Upper lobe of right lung (tissue), 1 donor: ENCODE measurements at regions not wholly inside any gene's neighbourhood (a gene's known extent, or its start where the extent isn't known, plus 50 kb on each side); places are given as distances from the start of the nearest gene placed in this dataset.

ENCODE experiments used
- ATAC-seq: fragments of 200-7000 bp; cut with Tn5 transposase; one replicate; pipeline ENCODE4 v1.9.1; 2020; ENCODE audit warnings: mild to moderate bottlenecking, moderate library complexity
- DNase-seq: peaks from one replicate; pipeline ENCODE4 v3.0.0-alpha.2; 2020
- H3K27ac ChIP-seq: fragments of 200-600 bp; one replicate; pipeline ENCODE4 v1.8.0; 2022
- H3K27me3 ChIP-seq: fragments of 200-600 bp; one replicate; pipeline ENCODE4 v1.8.0; 2022; ENCODE audit warnings: mild to moderate bottlenecking
- H3K36me3 ChIP-seq: fragments of 200-600 bp; one replicate; pipeline ENCODE4 v1.8.0; 2022
- H3K4me1 ChIP-seq: fragments of 200-600 bp; one replicate; pipeline ENCODE4 v1.8.0; 2022
- H3K4me3 ChIP-seq: fragments of 200-600 bp; one replicate; pipeline ENCODE4 v1.8.0; 2022; ENCODE audit warnings: mild to moderate bottlenecking
- H3K9me3 ChIP-seq: fragments of 200-600 bp; one replicate; pipeline ENCODE4 v1.8.0; 2022
- CTCF ChIP-seq: fragments of 200-600 bp; IDR thresholded peaks from one replicate; pipeline ENCODE4 v1.8.0; 2022; ENCODE audit warnings: antibody characterized with exemption
- intact Hi-C: fragments of 100-400 bp; cut with DNase I; formaldehyde crosslinking; loops from one replicate; pipeline ENCODE4 v1.11.0; 2022
- donor health status: DM: no; HTN: yes; CAD: no; lungs with severe emphysema.

GRCh38 chr7:25371972-25372371, 143.7 kb upstream of the NPVF start:
- Histone ChIP-seq H3K27me3 (no peaks in the 10 kb centered on the region), H3K27ac (no peak overlapping the region), H3K36me3 (no peaks in the 10 kb centered on the region), H3K4me3 (no peak overlapping the region), H3K9me3 (no peaks in the 10 kb centered on the region), H3K4me1 (no peaks in the 10 kb centered on the region)
- ATAC-seq (no peak), DNase-seq (no peak)
- intact Hi-C loops: no loop called here
- TF ChIP-seq CTCF: no peak

DNA sequence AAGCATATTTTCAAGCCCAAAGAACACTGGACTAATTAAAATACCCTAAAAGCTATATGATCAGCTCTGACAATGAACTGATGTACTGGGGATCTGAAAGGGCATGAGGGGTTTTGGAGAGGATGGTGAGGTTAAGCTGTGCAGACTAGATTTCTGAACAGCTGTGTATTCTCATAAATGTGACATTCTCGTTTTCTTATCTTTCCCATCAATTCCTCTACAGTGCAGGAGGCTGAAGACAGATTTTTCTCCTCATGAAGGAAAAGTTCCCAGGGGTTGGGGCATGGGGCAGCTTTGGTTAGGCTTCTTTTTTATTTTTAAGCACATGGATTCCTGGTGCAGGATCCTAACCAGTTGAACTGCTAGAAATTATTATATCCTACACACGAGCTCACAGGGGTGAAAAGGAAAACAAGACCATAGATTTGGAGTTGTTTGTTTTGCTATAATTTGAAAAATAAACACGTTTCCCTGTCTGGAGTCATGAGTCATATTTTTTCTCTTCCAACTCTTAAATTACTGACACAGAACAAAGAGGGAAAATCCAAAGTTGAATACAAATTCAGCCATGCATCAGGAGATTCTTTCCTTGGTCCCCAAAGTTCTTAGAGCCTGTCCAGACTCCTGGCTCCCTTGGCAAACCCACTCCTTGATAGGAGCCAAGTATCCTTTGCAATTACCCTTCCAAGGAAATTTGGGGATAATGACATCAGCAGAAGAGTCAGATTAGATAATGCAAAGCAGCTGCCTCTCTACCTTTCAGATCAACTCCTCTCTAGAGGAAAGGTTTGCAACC, 147.7 kb upstream of the NPVF start:
- Histone ChIP-seq H3K36me3 (no peaks in the 10 kb centered on the region), H3K9me3 (no peaks in the 10 kb centered on the region), H3K27me3 (no peaks in the 10 kb centered on the region), H3K4me3 (no peak overlapping the region), H3K4me1 (no peaks in the 10 kb centered on the region), H3K27ac (no peak overlapping the region)
- no peak for DNase-seq
- no peak for TF ChIP-seq CTCF
- intact Hi-C loops: no loop called here
- ATAC-seq: no peak

- DNase-seq (no peak), ATAC-seq (no peak)
- H3K4me3 ChIP-seq: no peak overlapping the region
- no peaks in the 10 kb centered on the region for H3K9me3 ChIP-seq
- no peaks in the 10 kb centered on the region for H3K4me1 ChIP-seq
- no peaks in the 10 kb centered on the region for H3K36me3 ChIP-seq
- intact Hi-C loops: no loop called here
- no peak overlapping the region for H3K27ac ChIP-seq
- no peaks in the 10 kb centered on the region for H3K27me3 ChIP-seq
- TF ChIP-seq CTCF: no peak
Observed at GRCh38 chr7:25379351-25380300, 151.3 kb upstream of the NPVF start.

- intact Hi-C loops: no loop called here
- no peak for TF ChIP-seq CTCF
- H3K27me3 ChIP-seq: no peaks in the 10 kb centered on the region
Observed at GRCh38 chr7:25381818-25382589, 153.7 kb upstream of the NPVF start.

GRCh38 chr7:25382869-25383268, 154.6 kb upstream of the NPVF start:
- Histone ChIP-seq H3K27me3 (no peaks in the 10 kb centered on the region), H3K36me3 (no peaks in the 10 kb centered on the region), H3K4me1 (no peaks in the 10 kb centered on the region), H3K27ac (no peak overlapping the region), H3K4me3 (no peak overlapping the region), H3K9me3 (no peaks in the 10 kb centered on the region)
- DNase-seq: no peak
- no peak for ATAC-seq
- TF ChIP-seq CTCF: no peak
- intact Hi-C loops: no loop called here

More at GRCh38 chr7:25381818-25382589, 153.7 kb upstream of the NPVF start:
- ATAC-seq: no peak
- H3K27ac ChIP-seq: no peak overlapping the region
- H3K36me3 ChIP-seq: no peaks in the 10 kb centered on the region
- no peak overlapping the region for H3K4me3 ChIP-seq
- H3K9me3 ChIP-seq: no peaks in the 10 kb centered on the region
- DNase-seq: no peak
- no peaks in the 10 kb centered on the region for H3K4me1 ChIP-seq
